DMS114 treated with DMSO at 0.1 percent for 48 hours (cell line): ENCODE measurements at regions not wholly inside any gene's neighbourhood (a gene's known extent, or its start where the extent isn't known, plus 50 kb on each side); places are given as distances from the start of the nearest gene placed in this dataset.

Experiments
- DNase-seq: peaks from one replicate; lab custom pipeline; 2025; ENCODE audit not compliant: unreplicated experiment; lab: John Stamatoyannopoulos, UW

DNA sequence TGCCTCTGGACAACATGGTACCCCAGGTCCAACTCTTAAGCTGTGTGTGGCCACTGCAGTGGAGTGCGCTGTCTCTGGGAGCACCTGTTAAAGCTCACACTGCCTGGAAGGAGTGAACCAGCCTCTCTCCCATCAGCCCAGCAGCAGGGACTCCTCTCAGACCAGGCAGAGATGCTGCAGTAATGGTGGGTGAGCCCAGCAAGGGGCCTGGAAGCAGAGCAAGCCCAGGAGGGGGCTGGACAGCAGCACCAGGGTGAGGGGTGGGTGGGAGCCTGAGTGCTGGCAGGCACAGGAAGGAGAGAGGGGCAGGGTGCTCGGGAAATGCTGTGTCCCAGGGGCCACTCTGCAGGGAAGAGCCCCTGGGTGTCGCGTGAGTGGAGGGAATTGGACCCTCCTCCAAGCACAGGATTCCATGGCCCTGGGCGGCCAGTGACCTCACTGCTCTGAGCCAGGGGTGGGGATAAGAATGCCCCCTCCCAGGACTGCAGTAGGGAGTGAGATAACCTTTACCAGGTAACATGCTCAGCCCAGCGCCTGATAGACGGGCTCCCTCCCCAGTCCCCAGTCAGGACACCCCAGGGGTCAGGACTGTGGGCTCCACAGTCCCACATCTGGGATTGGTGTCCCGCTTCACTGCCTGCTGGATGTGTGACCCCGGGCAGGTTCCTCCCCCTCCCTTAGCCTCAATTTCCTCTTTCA, 313.1 kb downstream of the MATN1 start:
- DNase-seq = no peak

DNA sequence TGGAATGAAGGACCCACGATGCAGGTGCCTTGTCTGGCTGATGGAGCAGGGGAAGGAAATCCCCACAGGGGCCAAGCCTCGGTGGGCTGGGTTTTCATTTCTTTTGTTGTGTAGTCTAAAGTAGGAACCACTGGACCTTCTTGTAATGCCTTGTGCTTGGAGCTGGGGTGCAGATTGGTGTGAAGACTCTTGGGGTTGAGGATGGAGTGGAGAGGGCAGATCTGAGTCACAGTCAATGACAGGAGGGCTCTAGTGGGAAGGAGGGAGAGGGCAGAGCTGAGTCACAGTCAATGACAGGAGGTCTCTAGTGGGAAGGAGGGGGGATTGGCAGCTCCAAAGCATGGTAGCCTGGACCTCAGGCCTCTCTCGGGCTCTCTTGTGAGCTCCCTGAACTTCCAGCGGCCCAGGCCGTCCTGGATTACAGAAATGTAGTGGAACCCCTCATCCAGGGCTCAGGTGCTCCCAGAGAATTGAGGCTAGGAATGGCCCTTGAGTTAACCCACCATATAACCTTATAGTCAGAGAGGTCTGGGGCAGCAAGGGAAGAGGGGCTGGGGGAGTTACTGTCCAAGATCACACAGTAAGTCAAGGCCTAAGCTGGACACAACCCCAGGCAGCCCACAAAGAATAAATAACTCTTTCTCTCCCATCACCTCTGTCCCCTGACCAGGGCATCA, 313.8 kb downstream of the MATN1 start:
- DNase-seq = no peak

DNA sequence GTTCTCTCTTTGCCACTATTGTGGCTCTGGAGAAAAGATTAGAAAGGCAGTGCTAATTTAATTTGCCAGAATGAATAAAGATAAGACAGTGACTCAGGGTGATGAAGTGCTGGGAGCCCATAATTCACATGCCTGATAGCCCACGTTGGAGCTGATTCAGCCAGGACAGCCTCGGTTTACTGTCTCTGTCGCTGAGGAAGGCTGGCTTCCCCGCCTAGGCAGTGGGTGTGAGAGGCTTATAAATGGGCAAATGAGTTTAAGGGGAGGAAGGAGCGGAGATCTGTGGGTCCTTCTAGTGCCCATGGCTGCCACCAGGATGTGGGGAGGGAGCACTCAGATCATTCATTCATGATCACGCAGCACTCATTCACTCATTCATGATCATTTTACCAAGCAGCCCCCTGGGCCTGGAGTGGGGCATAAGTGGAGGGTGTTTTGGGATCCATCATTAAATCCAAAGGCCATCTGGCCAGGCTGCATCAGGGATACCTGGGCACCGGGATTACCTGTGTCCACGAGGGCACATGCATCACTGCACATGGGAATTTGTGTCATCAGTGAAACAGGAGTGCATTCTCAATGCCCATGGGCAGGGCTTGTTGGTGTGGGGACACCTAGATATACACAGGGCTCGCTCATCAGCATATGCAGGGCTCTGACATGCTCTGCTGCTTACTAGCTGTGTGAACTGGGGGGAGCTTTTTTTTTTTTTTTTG, 315.4 kb downstream of the MATN1 start:
- DNase-seq = no peak

DNA sequence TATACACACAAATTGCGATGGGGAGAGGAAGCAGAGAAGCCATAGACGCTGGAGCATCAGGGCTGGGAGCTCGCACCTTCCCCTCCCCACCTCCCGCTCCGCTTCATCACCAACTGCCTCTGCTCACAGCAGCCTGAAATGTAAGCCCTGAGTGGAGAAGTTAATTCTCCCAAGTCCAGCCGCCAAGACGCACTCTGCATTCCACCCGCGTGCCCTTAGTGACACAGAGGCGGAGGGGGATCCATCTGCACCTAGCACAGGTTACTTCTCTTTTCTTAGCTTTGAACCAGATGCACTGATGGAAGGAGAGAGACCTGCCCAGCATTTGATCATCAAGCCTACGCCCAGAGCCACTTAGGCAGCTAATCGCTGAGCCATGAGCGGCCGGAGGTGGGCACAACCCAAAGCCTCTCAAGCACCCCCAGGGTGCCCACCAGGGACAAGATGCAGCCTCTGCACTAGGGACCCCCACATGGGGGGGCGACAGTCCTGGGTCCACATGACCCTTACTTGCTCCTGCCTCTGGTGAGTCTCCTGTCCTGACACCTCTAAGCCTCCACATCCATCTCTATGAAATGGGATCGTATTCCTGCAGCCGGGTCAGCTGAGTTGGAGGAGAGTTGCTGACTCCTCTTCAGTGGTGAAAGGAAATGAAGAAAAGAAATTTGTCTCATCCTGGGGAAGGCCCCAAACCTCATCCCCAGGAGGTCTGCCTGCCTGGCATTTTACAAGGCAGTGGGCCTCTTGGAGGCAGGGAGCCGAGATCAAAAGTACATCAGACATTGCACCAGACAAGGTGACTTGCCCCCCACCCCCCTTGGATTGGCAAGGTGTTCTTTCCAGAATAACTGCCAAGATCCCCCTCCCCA, 316.2 kb downstream of the MATN1 start:
- no peak for DNase-seq

DNA sequence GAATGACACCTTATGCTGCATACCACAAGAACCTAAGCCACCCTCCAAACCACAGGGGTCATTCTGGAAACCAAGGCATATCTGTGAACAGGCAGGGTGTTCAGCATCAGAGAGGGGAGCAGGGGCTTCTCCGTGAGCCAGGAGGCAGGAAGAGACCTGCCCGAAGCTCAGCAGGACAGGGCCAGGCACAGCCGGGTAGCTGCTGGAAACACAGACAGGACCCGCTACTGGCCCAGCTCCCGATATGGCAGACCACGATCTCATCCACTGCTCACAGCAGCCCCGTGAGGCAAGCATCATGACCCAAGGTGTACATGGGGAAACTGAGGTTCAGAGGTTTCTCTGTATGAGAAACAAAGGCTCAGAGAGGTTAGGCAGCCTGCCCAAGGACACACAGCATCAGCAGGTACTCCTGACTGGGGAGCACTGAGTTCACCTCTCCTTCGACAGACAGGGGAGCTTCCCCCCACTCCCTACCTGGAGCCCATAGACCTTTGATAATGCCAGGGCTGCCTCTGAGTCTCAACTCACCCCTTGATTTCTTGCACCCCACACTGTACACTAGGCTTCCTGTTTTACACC, 317.7 kb downstream of the MATN1 start:
- no peak for DNase-seq

DNA sequence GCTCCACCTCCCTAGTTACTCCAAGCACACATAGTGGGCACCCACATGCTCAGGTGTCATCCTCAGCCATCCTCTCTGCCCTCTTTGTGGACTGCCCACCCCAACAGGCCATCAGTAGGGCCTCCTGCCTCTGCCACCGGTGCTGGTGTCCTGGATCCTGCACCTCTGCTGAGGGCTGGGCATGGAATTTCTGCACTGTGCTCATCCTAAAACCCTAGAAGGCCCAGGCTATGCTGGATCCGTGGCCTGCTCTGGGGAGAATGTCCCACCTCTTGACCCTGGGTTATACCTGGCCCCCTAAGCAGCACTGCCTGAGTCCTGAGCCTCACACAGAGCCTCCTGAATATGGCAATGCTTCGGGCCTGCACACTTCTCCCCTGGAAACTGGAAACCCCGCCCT, 318.3 kb downstream of the MATN1 start:
- DNase-seq = no peak

DNA sequence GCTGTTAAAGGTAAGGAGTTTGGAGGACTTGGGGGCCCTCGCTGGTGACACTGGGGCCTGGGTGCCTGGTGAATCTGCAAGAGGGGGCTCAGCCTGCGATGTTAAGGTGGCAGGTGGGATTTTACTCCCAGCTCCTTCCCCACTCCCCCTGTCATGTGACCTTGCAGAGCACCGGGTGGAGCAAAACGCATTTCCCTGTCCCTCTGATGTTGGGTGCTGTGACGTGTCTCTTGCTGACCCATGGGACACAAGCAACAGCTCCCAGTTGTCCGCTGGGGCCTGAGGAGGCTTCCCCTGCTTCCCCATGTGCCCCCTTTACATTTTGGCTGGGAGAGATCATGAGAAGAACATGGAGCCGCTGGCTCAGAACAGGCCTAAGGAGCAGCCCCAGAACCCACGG, 319.0 kb downstream of the MATN1 start:
- DNase-seq = no peak

DNA sequence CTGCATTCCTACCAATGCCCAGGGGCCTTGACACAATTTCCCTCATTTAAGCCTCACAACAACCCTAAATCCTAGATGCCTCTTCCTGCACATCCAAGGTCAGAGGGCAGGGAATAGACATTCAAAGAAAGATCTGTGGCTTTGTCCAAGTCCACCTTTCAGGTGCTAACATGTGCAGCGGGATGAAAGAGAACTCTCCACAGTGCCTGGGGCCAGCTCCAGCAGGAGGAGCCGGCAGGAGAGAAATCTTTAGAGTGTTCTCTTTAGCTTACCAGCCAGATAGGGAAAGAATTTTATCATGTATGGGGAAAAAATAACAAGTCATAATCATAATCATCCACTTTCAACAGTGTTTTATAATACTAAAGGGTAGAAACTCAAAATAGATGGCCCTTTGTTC, 319.7 kb downstream of the MATN1 start:
- DNase-seq = no peak

DNA sequence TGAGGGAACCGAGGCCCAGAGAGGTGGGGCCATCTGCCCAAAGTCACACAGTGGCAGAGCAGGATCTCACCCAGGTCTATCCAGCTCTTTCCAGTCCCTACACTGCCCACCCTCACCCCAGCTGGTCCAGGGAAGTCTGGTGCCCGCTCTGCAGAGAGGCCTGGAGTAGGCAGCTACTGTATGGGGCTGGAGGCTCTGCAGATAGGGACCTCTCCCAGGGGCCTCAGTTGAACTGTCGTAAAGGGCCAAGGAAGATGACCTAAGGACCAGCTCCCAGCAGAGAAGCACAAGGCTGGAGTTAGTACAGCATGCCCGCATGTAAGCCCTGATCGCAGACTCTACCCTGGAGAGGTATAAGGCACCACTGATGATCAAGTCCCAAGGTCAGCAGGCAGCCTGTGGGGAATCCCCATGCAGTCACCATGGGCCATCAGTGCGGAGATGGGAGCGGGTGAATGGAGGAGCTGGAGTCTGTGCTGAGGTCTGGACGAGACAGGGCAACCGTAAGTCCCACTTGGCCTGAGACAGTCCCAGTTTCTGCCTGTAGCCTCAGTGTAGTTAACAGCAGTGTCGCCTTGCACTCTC, 320.2 kb downstream of the MATN1 start:
- DNase-seq = no peak

DNA sequence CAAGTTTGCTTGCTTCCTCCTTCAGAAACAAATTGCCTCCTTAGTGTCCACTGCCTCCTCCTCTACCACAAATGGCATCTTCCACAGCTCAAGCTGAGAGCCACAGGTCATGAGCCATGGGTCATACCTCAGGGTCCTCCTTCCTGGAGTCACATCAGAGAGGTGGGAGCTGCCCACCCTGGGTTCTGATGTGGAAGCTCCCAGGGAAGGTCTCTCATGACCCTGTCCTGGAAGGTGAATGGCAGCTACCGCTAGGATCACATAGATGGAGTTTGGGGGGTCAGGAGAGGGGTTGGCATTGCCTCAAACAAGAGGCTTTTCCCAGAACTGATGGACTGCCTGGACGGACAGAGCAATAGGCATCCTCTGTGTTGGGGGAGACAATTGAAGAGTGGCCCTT, 321.4 kb downstream of the MATN1 start:
- DNase-seq = no peak

DNA sequence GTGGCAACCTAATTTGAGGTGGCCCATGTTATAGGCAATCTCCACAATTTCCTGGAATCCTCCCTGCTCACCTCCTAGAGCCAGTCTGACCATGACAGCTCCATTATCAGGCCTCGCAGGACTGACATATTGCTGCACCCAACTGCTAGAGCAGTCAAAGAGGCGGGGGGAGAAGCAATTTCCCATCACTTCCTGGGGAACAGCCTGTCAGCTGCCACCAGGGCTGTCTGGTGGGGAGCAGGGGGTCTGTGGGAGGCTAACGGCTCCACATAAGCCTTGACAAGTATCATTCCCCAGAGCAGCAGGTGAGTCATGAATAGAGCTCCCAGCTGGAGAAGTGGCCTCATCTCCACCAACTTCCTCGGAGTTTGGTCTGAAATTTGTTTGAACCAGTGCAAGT, 322.9 kb downstream of the MATN1 start:
- no peak for DNase-seq

DNA sequence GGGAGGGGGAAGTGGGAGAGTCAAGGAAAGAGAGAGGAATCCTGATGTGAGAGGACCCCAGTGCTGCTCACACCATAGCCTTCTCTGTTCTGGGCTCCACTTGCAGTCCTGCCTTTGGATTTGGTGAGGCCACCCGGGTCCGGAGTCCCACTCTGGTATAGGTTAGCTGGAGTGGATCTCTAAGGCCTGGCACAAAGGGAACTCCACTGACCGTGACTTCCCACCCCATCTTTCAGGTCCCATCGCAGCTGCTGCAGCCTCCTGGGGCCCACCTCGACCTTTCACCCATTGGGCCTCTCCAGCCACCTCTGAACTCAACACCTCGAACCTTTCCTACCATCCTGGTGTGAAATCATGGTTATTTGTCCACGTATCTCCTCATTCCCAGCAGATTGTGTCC, 324.4 kb downstream of the MATN1 start:
- no peak for DNase-seq

DNA sequence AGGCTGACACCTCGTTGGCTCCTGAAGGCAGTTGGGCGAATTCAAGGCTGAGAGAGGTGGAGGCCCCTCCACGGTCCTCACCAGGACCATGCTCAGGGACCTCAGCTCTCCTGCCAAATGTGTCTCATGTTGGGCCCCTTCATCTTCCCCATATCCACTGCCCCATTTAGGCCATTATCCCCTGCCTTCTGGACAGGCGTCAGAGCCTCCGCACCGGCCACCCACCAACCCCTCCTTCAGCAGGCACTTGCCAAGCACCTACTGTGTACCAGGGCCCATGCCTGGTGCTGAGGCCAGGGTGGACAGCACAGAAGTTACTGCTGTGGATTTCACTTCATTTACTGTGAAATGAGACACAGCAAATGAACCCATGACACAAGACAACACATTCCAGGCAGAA, 325.8 kb downstream of the MATN1 start:
- no peak for DNase-seq

DNA sequence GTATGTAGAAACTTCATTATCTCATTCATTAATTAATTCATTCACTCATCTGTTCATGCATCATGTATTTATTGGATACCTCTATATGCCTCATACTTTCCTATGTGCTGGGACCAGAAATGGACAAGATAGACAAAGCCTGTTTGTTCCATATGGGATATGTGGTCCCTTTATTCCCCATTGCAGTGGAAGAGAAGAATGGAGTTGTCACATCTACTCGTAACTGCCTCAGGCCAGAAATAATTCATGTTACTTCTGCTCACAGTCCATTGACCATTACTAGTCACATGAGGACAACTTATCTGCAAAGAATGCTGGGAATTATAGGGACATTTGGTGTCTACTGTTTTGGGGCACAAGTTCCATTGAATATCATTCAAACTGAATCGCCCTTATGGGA, 327.8 kb downstream of the MATN1 start:
- DNase-seq = no peak

DNA sequence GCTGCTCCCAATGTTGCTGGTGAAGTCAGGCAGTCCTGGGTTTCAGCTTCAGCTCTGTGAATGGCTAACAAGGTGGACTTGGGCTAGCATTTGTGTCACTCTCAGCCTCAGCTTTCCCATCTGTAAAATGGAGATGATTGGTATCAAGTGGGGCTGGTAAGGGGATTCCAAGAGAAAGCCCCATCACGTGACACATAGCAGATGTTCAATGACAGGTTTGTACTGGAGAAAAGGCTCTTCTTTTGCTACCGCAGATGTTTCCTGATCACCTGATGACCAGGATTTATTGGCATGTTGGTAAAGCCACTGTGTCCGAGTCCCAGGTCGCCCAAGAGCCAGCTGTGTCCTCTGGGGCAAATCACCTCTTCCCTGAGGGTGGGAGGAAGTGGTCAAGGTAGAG, 335.0 kb downstream of the MATN1 start:
- DNase-seq = no peak

DNA sequence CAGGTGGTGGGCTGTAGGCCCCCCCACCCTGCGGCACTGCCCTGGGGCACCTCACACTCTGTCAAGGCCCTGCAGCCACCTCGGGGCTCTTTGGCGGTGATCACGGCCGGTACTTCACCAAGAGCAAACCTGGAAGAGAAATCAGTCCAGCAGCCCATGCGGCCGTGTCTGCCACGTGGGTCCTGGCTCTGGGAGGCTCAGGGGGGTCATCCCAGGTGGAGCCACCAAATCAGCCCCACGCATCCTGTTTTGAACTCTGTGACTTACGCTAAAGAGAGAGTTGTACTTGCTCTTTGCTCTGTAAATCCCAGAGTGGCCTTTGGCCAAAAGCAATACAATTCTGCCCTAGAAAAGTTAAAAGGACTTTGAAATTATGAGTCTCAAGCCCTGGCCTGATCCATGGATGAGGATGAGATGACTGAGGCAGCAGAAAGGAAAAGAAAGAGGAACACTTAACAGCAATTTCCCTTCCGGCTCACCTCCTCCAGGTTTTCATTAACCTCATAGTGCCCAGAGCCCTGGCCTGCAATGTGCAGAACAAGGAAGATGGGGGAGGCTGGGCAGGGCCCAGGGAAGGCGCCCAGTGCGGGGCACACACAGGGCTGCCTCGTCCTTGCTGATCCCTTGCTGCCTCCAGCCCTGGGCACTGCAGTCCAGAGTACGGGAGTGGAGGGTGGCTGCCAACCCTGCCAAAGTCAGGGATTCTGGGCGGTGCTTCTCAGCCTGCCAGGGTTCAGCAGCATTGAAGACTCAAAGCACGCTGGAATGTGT, 337.0 kb downstream of the MATN1 start:
- DNase-seq = no peak

DNA sequence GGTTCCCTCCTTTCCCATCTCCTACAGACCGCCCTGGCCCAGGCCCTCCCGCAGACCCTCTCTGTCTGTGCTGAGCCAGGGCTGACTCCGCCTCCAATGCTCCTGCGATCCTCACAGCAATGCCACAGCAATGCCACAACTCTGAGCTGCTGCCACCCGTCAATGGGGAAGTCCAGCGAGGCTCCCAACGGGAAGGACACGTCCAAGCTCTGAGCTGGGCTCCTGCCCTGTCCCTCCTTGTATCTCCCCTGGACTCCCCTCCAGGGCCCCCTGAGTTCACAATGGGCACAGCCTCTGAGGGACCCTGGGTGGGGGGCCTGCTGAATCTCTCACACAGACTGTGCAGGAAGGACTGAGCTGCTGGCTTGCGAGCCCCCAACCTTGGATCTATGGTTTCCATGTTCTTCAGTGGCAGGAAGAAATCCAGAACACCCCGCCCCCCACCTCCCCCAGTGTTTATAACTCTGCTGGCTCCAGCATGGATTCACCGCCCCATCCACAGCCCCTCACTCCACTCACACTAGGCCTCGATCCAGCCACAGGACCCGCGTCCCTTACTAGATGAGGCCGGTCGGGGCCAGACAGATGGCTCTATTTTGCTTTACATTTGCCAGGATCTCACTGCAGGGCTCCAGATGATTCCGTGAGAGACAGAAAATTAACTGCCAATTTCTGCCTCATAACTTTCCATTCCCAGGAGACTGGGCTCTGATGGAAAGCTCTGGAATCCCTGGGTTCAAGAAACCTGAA, 338.0 kb downstream of the MATN1 start:
- DNase-seq = no peak

DNA sequence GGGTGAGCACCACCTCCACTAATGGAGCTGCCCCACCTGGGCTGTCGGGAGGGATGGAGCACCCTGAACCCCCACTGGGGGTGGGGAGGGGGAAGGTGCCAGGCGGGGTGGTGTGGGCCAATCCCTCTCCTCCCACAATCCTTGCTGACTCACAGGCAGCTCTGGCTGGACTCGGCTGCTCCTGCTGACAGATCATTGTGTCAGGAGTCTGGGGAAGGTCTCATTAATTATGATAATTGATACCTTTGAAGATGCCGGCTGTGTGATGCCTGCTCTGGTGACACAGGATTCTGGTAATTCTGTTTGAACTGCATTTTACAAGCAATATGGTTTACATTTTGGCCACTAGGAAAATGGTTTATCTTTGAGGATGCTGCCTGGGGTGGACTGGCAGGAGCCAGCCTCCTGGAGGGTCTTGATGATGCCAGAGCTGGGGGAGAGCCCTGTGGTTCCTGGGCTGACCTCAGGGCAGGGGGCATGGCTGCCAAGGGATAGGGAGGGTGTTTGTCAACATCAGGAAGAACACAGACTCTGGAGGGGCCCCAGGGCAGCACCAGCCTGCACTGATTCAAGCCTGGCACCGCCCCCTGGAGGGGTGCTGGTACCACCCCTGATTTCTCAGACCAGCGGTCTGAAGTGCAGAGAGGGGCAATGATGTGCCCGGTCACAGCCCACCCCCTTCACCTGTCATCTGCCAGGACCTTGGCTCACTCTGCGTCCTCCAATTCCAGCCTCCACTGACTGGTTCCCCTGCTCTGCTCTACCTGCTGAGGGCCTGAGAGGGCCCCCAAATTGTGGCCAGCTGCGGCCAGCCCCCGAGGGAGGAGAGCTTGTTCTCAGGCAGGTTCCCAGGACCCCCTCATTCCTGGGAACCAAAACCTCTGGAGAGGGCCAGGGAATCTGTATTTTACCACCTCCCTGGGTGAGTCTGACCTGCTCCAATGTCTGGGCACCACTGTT, 338.8 kb downstream of the MATN1 start:
- DNase-seq = no peak
